Choroid plexus epithelial cell (primary cell): ENCODE measurements at regions not wholly inside any gene's neighbourhood (a gene's known extent, or its start where the extent isn't known, plus 50 kb on each side); places are given as distances from the start of the nearest gene placed in this dataset.

Experiments used
- DNase-seq: peaks from one replicate; pipeline ENCODE4 v3.0.0-alpha.2; 2010; ENCODE audit warnings: low read depth
- H3K4me3 ChIP-seq: 2 replicates; pipeline ENCODE4 v1.5.1; 2011; ENCODE audit warnings: low read depth, mild to moderate bottlenecking, control low read depth, low read length, moderate library complexity
- CTCF ChIP-seq: conservative IDR thresholded peaks from 2 replicates; pipeline ENCODE4 v1.5.1; 2011; ENCODE audit warnings: low read depth, mild to moderate bottlenecking, control low read depth, inconsistent platforms, low read length, moderate library complexity

GRCh38 chr12:75812271-75813018 lies 219.1 kb downstream of the PHLDA1 start:
- DNase-seq: peak; percentile 46
- H3K4me3 ChIP-seq: no peak overlapping the region
- TF ChIP-seq CTCF: no peak

GRCh38 chr12:75809746-75810145 lies 221.8 kb downstream of the PHLDA1 start:
- no peak overlapping the region for H3K4me3 ChIP-seq
- no peak for TF ChIP-seq CTCF
- no peak for DNase-seq

- DNase-seq: no peak
- TF ChIP-seq CTCF: no peak
- H3K4me3 ChIP-seq: no peak overlapping the region
These were observed 224.1 kb downstream of the PHLDA1 start for GRCh38 chr12:75807494-75807893.

- no peak for TF ChIP-seq CTCF
- no peak for DNase-seq
- H3K4me3 ChIP-seq: no peak overlapping the region
These were observed 225.7 kb downstream of the PHLDA1 start for GRCh38 chr12:75805905-75806304.

- no peak overlapping the region for H3K4me3 ChIP-seq
- no peak for DNase-seq
- TF ChIP-seq CTCF: no peak
These were observed 226.3 kb downstream of the PHLDA1 start for GRCh38 chr12:75805320-75805719.

GRCh38 chr12:75798136-75798926 lies 233.2 kb downstream of the PHLDA1 start:
- H3K4me3 ChIP-seq: no peak overlapping the region
- no peak for TF ChIP-seq CTCF
- no peak for DNase-seq
